GM06990 (cell line): ENCODE measurements at regions not wholly inside any gene's neighbourhood (a gene's known extent, or its start where the extent isn't known, plus 50 kb on each side); places are given as distances from the start of the nearest gene placed in this dataset.

ENCODE experiments used
- DNase-seq: peaks from one replicate; pipeline ENCODE4 v3.0.0-alpha.2; 2011; ENCODE audit not compliant: insufficient read length; ENCODE audit errors: extremely low read depth
- H3K27me3 ChIP-seq: replicated peaks from 2 replicates; pipeline ENCODE4 v1.6.0; 2011; ENCODE audit warnings: low read length; ENCODE audit not compliant: control insufficient read depth, insufficient read depth
- H3K36me3 ChIP-seq: 2 replicates; pipeline ENCODE4 v1.5.1; 2011; ENCODE audit warnings: low read length; ENCODE audit not compliant: control insufficient read depth, insufficient read depth
- H3K4me3 ChIP-seq: replicated peaks from 2 replicates; pipeline ENCODE4 v1.5.1; 2011; ENCODE audit warnings: low read depth, mild to moderate bottlenecking, control low read depth, low read length
- TF ChIP-seq, protein P1 (sequence below): IDR thresholded peaks from 2 replicates; pipeline ENCODE4 v1.5.1; 2011; ENCODE audit warnings: low read length, control low read depth, mild to moderate bottlenecking, inconsistent platforms; ENCODE audit not compliant: insufficient read depth, poor library complexity, severe bottlenecking

DNA sequence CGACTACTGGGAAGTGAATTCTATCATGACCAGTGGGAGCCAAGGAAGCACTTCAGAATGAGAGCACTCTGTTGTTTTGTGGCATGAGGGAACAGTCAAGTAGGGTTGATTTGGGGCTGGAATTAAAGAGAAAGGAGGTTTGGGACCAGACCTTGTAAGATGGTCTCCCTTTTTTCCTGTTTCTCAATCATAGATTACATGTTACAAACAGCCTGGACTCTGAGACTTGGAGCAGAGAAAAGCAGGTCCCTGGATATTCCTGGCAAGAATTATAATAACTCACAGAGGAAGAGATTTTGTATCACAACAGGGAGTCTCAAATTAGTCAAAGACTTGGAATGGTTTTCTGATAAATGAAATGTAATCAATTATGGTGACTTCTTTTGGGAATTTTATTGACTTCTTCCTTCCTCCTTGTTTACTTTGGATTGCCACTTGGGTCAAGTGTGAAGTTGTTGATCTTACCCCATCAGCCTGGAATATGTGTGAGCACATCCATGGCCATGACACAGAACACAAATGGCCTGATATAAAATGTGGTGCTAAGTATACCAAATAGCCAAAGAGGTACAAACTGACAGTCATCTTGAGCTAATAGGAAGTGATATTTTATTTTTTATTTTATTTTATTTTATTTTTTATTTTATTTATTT, 131.0 kb upstream of the OSMR start:
- Histone ChIP-seq H3K36me3 (no peaks in the 10 kb centered on the region), H3K27me3 (no peaks in the 10 kb centered on the region; the same call in 1 of the 2 replicates), H3K4me3 (no peak overlapping the region)
- TF ChIP-seq, protein P1, sequence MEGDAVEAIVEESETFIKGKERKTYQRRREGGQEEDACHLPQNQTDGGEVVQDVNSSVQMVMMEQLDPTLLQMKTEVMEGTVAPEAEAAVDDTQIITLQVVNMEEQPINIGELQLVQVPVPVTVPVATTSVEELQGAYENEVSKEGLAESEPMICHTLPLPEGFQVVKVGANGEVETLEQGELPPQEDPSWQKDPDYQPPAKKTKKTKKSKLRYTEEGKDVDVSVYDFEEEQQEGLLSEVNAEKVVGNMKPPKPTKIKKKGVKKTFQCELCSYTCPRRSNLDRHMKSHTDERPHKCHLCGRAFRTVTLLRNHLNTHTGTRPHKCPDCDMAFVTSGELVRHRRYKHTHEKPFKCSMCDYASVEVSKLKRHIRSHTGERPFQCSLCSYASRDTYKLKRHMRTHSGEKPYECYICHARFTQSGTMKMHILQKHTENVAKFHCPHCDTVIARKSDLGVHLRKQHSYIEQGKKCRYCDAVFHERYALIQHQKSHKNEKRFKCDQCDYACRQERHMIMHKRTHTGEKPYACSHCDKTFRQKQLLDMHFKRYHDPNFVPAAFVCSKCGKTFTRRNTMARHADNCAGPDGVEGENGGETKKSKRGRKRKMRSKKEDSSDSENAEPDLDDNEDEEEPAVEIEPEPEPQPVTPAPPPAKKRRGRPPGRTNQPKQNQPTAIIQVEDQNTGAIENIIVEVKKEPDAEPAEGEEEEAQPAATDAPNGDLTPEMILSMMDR, result no peak
- DNase-seq, result no peak

DNA sequence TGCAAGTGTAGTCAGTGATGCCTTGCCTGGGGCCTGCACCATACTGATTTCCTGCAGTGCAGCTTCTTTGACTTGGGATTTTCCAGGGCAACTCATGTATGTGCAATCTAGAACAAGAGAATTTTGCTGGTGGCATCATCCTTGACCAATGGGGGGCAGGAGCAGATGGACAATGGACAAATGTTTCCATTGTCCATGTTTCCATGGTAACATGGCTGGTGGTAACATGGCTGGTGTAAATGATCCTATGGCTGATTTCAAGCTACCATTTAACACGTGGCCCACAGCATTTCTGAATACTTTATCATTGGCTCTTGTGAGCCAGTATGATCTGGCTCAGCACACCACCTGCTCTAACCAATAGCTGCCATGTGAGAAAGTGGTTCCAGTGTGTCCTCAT, 130.1 kb upstream of the OSMR start:
- TF ChIP-seq, protein P1, result no peak
- no peak overlapping the region for H3K4me3 ChIP-seq
- no peak for DNase-seq
- H3K27me3 ChIP-seq, result no peaks in the 10 kb centered on the region
- H3K36me3 ChIP-seq, result no peaks in the 10 kb centered on the region

DNA sequence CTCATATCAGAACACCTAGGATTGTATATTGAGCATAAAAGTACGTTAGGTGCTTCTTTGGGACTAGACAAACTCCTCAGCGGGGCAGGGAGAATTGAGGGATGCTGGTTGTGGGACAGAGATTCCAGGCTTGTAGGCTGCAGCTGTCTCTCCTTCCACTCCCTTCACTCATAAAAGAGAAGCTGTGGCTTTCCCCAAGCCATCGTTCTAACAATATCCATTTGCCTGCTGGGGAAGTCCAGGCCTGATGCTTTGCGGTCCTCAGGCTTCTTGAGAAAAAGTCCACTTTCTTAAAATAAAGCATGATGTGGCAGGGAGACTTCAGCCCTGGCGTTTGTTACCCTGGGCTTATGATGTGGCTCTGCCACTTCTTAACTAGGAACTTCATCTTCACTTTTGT, 129.3 kb upstream of the OSMR start:
- no peaks in the 10 kb centered on the region for H3K27me3 ChIP-seq
- H3K36me3 ChIP-seq, result no peaks in the 10 kb centered on the region
- H3K4me3 ChIP-seq, result no peak overlapping the region
- no peak for DNase-seq
- TF ChIP-seq, protein P1, result no peak

DNA sequence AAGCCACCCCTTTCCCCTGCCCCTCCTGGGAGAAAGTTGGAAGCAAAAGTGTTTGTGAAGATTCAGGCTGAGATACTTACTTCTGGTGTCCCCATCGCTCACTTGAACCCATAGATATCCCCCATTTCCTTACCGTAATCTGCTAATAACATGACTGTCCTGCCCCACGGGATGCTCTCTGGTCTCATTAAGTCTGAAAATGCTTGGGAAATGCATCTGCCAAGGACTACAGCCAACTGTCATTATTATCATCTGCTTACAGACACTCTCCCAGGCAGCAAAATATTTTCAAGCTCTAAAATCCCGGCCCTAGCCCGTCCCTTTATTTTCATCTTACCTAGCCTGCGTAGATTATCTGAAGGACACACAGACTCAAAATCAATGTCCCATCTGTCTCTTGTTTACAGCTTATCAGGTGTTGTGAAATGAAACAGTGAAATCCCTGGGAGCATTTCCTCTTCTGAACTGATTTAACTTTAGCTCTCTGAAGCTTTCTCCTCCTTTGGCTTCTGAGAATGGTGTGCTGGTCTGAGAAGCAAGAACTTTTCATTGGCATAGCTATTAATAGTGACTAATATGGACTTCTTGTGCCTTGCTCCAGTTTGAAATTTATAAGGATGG, 126.9 kb upstream of the OSMR start:
- TF ChIP-seq, protein P1, result no peak
- Histone ChIP-seq H3K36me3 (no peaks in the 10 kb centered on the region), H3K4me3 (no peak overlapping the region), H3K27me3 (no peaks in the 10 kb centered on the region)
- DNase-seq, result no peak

DNA sequence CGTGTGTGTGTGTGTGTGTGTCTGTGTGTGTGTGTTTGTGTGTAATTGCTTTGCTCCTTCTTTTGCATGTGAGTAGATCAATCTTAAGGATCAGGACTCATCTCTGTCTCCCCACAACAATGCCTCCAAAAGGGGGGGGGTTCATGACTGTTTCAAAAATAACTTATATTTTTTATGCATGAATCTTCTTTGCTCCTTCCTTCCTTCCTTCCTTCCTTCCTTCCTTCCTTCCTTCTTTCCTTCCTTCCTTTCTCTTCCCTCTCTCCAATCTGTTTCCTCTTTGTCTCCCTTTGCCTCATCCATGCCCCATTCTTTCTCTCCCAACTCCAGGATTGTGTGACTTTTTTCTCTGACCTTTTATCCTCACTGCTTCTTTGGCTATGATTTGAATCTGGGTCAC, 126.4 kb upstream of the OSMR start:
- TF ChIP-seq, protein P1, result no peak
- DNase-seq, result no peak
- Histone ChIP-seq H3K27me3 (no peaks in the 10 kb centered on the region), H3K4me3 (no peak overlapping the region), H3K36me3 (no peaks in the 10 kb centered on the region)
